Tibial artery (tissue), 4 donors: ENCODE measurements at regions not wholly inside any gene's neighbourhood (a gene's known extent, or its start where the extent isn't known, plus 50 kb on each side); places are given as distances from the start of the nearest gene placed in this dataset.

Source experiments
- DNase-seq, 2 donors: peaks; one replicate each; pipeline ENCODE4 v3.0.0-alpha.2; 2019
- H3K27ac ChIP-seq, 2 donors: fragments of 200-600 bp; sonication (generic) in 1 of 2; 1 replicate in 1 of 2; 2 replicates in 1 of 2; pipeline ENCODE4 v1.5.1; 2018 to 2019; ENCODE audit warnings: mild to moderate bottlenecking in 1 of 2
- H3K27me3 ChIP-seq, 2 donors: fragments of 200-600 bp; sonication (generic) in 1 of 2; one replicate each; pipeline versions ENCODE4 v1.5.1 to v1.6.0; 2016 to 2019
- H3K36me3 ChIP-seq, 3 donors: fragments of 200-600 bp; sonication (generic) in 2 of 3; one replicate each; pipeline ENCODE4 v1.5.1; 2016 to 2019; ENCODE audit warnings: mild to moderate bottlenecking in 2 of 3
- H3K4me1 ChIP-seq, 4 donors: fragments of 200-600 bp; sonication (generic) in 2 of 4; 1 replicate in 3 of 4; 2 replicates in 1 of 4; pipeline ENCODE4 v1.5.1; 2016 to 2019
- H3K4me3 ChIP-seq, 2 donors: fragments of 200-600 bp; sonication (generic) in 1 of 2; 1 replicate in 1 of 2; 2 replicates in 1 of 2; pipeline ENCODE4 v1.5.1; 2018 to 2019; ENCODE audit warnings: mild to moderate bottlenecking in 2 of 2
- H3K9me3 ChIP-seq, 3 donors: fragments of 200-600 bp; sonication (generic) in 1 of 3; one replicate each; pipeline ENCODE4 v1.5.1; 2016 to 2019
- CTCF ChIP-seq, 2 experiments: fragments of 200-600 bp in 1 of 2; fragments of 450-650 bp in 1 of 2; IDR thresholded peaks; one replicate each; pipeline ENCODE4 v1.5.1; 2017 to 2019; ENCODE audit warnings: antibody characterized with exemption in 2 of 2, mild to moderate bottlenecking in 1 of 2, moderate library complexity in 1 of 2
- intact Hi-C: fragments of 100-400 bp; cut with DNase I; formaldehyde crosslinking; loops from one replicate; pipeline ENCODE4 v1.15.0; 2023; ENCODE audit warnings: low total_unique reads

DNA sequence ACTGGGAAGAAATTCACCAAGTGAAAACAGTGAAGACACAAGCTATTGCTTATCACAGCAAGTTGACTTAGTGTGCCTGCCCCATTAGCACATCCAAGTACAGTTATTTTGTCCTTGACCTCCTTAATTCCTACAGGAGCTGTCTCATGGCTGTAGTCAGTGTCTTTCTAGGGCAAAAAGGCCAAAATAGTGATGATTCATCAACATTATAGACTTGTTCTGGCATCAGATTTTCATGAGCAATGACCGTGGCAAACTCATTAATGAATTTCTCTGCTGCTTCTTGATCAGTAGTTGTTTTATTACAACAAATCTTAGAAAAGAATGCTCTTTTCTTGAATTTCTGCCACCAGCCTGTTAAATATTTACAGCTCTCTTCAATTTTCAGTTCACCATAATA lies 1169.3 kb upstream of the DDX18 start:
- intact Hi-C loops: no loop called here
- no peak overlapping the region for H3K4me3 ChIP-seq
- H3K9me3 ChIP-seq: no peaks in the 10 kb centered on the region
- no peaks in the 10 kb centered on the region for H3K27me3 ChIP-seq
- DNase-seq: no peak
- TF ChIP-seq CTCF (IDR thresholded peaks at IDR 0.05): no peak
- no peak overlapping the region for H3K27ac ChIP-seq
- no peaks in the 10 kb centered on the region for H3K4me1 ChIP-seq
- no peaks in the 10 kb centered on the region for H3K36me3 ChIP-seq

GRCh38 chr2:116668691-116669090 lies 1145.8 kb upstream of the DDX18 start:
- intact Hi-C loops: no loop called here
- Histone ChIP-seq H3K4me1 (no peaks in the 10 kb centered on the region), H3K9me3 (no peaks in the 10 kb centered on the region), H3K36me3 (no peaks in the 10 kb centered on the region), H3K4me3 (no peak overlapping the region), H3K27me3 (no peaks in the 10 kb centered on the region), H3K27ac (no peak overlapping the region)
- no peak for TF ChIP-seq CTCF (IDR thresholded peaks at IDR 0.05)
- no peak for DNase-seq

- no peaks in the 10 kb centered on the region for H3K9me3 ChIP-seq
- no peaks in the 10 kb centered on the region for H3K4me1 ChIP-seq
- no peak for TF ChIP-seq CTCF (IDR thresholded peaks at IDR 0.05)
- no peaks in the 10 kb centered on the region for H3K27me3 ChIP-seq
- no peak overlapping the region for H3K27ac ChIP-seq
- intact Hi-C loops: no loop called here
- no peak overlapping the region for H3K4me3 ChIP-seq
- no peak for DNase-seq
- no peaks in the 10 kb centered on the region for H3K36me3 ChIP-seq
These were observed 1144.7 kb upstream of the DDX18 start for GRCh38 chr2:116669782-116670181.

GRCh38 chr2:116674188-116674587 lies 1140.3 kb upstream of the DDX18 start:
- Histone ChIP-seq H3K4me1 (no peaks in the 10 kb centered on the region), H3K27me3 (no peaks in the 10 kb centered on the region), H3K9me3 (no peaks in the 10 kb centered on the region), H3K4me3 (no peak overlapping the region), H3K27ac (no peak overlapping the region), H3K36me3 (no peaks in the 10 kb centered on the region)
- DNase-seq: no peak
- no peak for TF ChIP-seq CTCF (IDR thresholded peaks at IDR 0.05)
- intact Hi-C loops: no loop called here

DNA sequence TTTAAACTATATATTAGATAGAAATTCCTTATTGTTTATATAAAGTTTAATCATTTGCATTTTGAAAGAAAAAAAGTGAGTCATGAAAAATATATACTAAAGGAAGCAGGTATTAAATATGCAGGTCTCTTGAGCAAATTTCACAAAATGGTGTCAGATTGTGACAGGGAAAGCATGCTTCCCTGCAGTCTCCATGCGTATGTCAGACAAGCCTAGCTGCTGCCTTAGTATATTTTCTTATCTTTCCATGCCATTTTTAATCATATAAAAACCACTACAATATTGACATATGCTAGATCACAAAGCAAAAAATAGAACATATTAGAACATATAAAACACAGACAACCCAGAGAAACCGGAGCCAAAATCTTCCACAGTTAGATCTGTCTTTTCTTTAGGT lies 1137.7 kb upstream of the DDX18 start:
- no peak for TF ChIP-seq CTCF (IDR thresholded peaks at IDR 0.05)
- Histone ChIP-seq H3K4me1 (no peaks in the 10 kb centered on the region), H3K27ac (no peak overlapping the region), H3K27me3 (no peaks in the 10 kb centered on the region), H3K4me3 (no peak overlapping the region), H3K9me3 (no peaks in the 10 kb centered on the region), H3K36me3 (no peaks in the 10 kb centered on the region)
- intact Hi-C loops: no loop called here
- DNase-seq: no peak

DNA sequence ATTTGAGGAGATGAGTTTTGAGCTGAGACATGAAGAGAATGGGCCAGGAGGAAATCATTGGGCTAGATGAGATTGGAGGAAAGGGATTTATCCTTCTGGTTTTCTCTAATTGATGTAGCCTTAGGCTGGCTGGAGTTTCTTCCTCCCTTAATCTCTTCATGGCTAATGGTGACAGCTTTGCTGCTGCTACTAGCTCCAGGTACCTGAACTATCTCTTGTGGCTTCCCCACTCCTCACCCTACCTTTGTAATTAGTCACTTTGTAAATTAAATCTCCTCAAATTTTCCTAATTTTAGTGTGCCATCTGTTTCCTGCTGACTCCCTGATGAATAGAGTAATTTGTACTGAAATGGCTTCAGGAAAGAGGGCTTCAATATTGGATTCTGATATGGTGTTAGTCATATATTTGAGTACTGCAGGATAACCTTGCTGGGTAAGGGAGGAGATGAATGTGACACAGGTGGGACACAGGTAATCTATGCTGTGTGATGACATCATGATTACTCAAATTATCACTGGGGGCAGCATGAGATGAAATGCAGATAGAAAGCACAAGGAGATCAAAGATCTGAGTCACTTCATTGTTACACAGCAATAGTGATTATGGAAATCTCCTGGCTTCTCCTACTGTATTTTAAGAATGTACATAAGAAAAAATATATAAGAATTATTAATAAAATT lies 1134.1 kb upstream of the DDX18 start:
- Histone ChIP-seq H3K27me3 (no peaks in the 10 kb centered on the region), H3K36me3 (no peaks in the 10 kb centered on the region), H3K4me3 (no peak overlapping the region), H3K4me1 (no peaks in the 10 kb centered on the region), H3K27ac (no peak overlapping the region), H3K9me3 (no peaks in the 10 kb centered on the region)
- no peak for DNase-seq
- intact Hi-C loops: no loop called here
- no peak for TF ChIP-seq CTCF (IDR thresholded peaks at IDR 0.05)
